ENCODE measurements at regions not wholly inside any gene's neighbourhood (a gene's known extent, or its start where the extent isn't known, plus 50 kb on each side); places are given as distances from the start of the nearest gene placed in this dataset.

- DNase-seq (no peak), ATAC-seq (peak in 5 of 8 donors; percentile 37 to 85 (median 68))
- peaks cover 0 to 13% (median 0%) of the 10 kb centered on the region in 11 donors for H3K9me3 ChIP-seq
- peak overlapping the region in 6 of 10 donors; percentile 3 to 55 (median 36) for H3K27ac ChIP-seq
- H3K27me3 ChIP-seq: peaks cover 0 to 4% (median 0%) of the 10 kb centered on the region in 7 donors
- H3K36me3 ChIP-seq: no peaks in the 10 kb centered on the region
- no peak overlapping the region for H3K4me3 ChIP-seq
- H3K4me1 ChIP-seq: peaks cover 0 to 15% (median 0%) of the 10 kb centered on the region in 9 donors
- intact Hi-C loops (cut with DNase I): loop anchor here in 2 of 10 donors (10.0 kb wide), 1 partner anchor 86 kb away; no protein-coding TSS in a partner anchor
- WGBS, 2 donors: 72 to 74% methylated on average over 14 of the region's 14 CpGs
- TF ChIP-seq, protein P1, sequence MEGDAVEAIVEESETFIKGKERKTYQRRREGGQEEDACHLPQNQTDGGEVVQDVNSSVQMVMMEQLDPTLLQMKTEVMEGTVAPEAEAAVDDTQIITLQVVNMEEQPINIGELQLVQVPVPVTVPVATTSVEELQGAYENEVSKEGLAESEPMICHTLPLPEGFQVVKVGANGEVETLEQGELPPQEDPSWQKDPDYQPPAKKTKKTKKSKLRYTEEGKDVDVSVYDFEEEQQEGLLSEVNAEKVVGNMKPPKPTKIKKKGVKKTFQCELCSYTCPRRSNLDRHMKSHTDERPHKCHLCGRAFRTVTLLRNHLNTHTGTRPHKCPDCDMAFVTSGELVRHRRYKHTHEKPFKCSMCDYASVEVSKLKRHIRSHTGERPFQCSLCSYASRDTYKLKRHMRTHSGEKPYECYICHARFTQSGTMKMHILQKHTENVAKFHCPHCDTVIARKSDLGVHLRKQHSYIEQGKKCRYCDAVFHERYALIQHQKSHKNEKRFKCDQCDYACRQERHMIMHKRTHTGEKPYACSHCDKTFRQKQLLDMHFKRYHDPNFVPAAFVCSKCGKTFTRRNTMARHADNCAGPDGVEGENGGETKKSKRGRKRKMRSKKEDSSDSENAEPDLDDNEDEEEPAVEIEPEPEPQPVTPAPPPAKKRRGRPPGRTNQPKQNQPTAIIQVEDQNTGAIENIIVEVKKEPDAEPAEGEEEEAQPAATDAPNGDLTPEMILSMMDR (IDR thresholded peaks at IDR 0.05): no peak
Measured at GRCh38 chr14:103198131-103199105, 75.2 kb downstream of the TNFAIP2 start.

GRCh38 chr14:103199124-103199523 is 75.9 kb downstream of the TNFAIP2 start:
- peak in 5 of 8 donors; percentile 39 to 74 (median 62) for ATAC-seq
- Histone ChIP-seq H3K36me3 (no peaks in the 10 kb centered on the region), H3K4me1 (peaks cover 0 to 9% (median 0%) of the 10 kb centered on the region in 9 donors), H3K27ac (peak overlapping the region in 7 of 10 donors; percentile 3 to 55 (median 25)), H3K4me3 (no peak overlapping the region), H3K9me3 (peaks cover 0 to 10% (median under 1%) of the 10 kb centered on the region in 11 donors), H3K27me3 (peaks cover 0 to 4% (median 0%) of the 10 kb centered on the region in 7 donors)
- intact Hi-C loops (cut with DNase I): loop anchor here in 2 of 10 donors (10.0 kb wide), 1 partner anchor 86 kb away; no protein-coding TSS in a partner anchor
- no peak for DNase-seq
- TF ChIP-seq, protein P1 (IDR thresholded peaks at IDR 0.05): no peak
- 66 to 78% methylated on average over 6 of the region's 6 CpGs for WGBS, 2 donors

DNA sequence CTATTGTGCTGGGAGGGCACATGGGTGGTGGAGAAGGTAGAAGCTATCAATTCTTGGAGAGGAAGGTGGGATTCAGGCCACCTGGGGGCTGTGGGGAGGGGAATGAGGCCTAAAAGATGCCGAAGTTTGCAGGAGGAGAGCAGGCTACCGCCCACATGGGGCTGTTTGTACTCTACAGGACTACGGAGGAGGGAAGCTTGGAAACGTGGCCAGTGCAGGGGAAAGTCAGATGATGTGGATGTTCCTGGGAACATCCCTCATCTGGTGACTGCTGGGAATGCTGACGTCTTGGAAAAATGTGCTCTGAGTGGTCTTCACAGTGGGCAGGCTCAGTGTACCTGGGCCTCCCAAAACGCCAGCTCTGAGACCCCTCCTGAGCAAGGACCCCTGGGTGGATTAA is 78.5 kb downstream of the TNFAIP2 start:
- WGBS, 2 donors: 66 to 75% methylated on average over 6 of the region's 6 CpGs
- TF ChIP-seq, protein P1 (IDR thresholded peaks at IDR 0.05): no peak
- no peak overlapping the region for H3K27ac ChIP-seq

DNA sequence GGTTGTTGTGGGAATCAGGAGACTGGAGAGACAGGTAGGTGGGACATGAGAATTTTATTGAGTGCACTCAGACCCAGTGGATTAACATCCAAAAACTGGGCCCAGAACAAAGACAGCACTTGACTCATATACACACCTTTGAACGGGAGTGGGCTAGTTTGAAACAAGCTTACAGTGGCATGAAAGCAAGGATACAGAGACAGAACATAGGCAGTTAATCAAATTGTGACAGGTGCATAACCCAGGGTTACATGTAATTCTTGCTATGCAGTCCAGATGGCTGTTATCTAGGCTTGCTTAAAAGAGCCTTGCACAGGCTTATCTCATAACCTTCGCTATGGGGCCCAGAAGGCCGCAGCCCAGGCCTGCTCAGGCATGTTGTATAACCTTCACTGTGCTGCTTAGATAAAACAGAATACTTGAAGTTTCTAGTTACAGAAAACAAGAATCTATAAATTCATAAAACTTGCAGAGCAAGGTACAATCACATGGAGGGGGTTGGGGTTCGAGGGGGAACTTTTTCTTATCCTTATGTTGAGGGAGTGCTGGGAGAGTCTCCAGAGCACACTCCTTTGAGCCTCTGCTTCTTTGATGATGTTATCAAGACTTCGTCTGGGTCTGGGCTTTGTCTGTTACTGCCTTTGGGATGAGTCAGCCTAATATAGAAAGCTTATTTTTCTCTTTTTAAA is 81.7 kb downstream of the TNFAIP2 start:
- Histone ChIP-seq H3K36me3 (no peaks in the 10 kb centered on the region), H3K27ac (no peak overlapping the region), H3K9me3 (peaks cover 0 to 26% (median 9%) of the 10 kb centered on the region in 11 donors), H3K27me3 (peaks cover 0 to 41% (median 16%) of the 10 kb centered on the region in 7 donors), H3K4me3 (no peak overlapping the region), H3K4me1 (peaks cover 0 to 27% (median 7%) of the 10 kb centered on the region in 9 donors)
- no peak for ATAC-seq
- TF ChIP-seq, protein P1 (IDR thresholded peaks at IDR 0.05): no peak
- DNase-seq: no peak
- 70 to 71% methylated on average over 5 of the region's 5 CpGs for WGBS, 2 donors
- intact Hi-C loops (cut with DNase I): loop anchor here in 1 of 10 donors (5.0 kb wide), 1 partner anchor 57 kb away; no protein-coding TSS in a partner anchor

More for the DNA sequence above, 78.5 kb downstream of the TNFAIP2 start:
- Histone ChIP-seq H3K9me3 (peaks cover 0 to 26% (median 9%) of the 10 kb centered on the region in 11 donors), H3K36me3 (no peaks in the 10 kb centered on the region), H3K4me3 (no peak overlapping the region), H3K27me3 (peaks cover 0 to 12% (median 9%) of the 10 kb centered on the region in 7 donors), H3K4me1 (peaks cover 0 to 12% (median 1%) of the 10 kb centered on the region in 9 donors)
- DNase-seq (no peak), ATAC-seq (no peak)
- intact Hi-C loops (cut with DNase I): no loop called here

Data from heart right ventricle (tissue), 16 donors.